Panc1 (cell line): ENCODE measurements at regions not wholly inside any gene's neighbourhood (a gene's known extent, or its start where the extent isn't known, plus 50 kb on each side); places are given as distances from the start of the nearest gene placed in this dataset.

Experiments used
- ATAC-seq: fragments of 200-7000 bp; cut with Tn5 transposase; 2 replicates; pipeline ENCODE4 v1.9.1; 2020; ENCODE audit warnings: mild to moderate bottlenecking, moderate library complexity
- BruUV-seq: library from RNA; stranded (reverse); fragments of 400-500 nt; replicated peaks from 2 replicates; lab custom pipeline; 2021; lab: Mats Ljungman, UMichigan
- CTCF ChIA-PET: fragments of 300-600 bp; sonication (Branson Sonifier 250); formaldehyde crosslinking; loops from one replicate; lab custom pipeline; 2022; ENCODE audit warnings: antibody characterized with exemption; lab: Charles Lee
- POLR2A ChIA-PET: fragments of 300-600 bp; sonication (Branson Sonifier 250); formaldehyde crosslinking; loops from one replicate; lab custom pipeline; 2022; ENCODE audit warnings: antibody characterized with exemption; lab: Charles Lee
- DNase-seq: peaks from one replicate; pipeline ENCODE4 v3.0.0-alpha.2; 2010; ENCODE audit warnings: low read depth, low spot score
- H3K27ac ChIP-seq: 2 replicates; pipeline ENCODE4 v1.5.1; 2011; ENCODE audit warnings: mild to moderate bottlenecking, low read length, inconsistent platforms
- H3K27me3 ChIP-seq: fragments of 200-500 bp; sonication (Bioruptor generic); 2 replicates; pipeline ENCODE4 v1.6.0; 2014; ENCODE audit warnings: low read length, inconsistent platforms; ENCODE audit not compliant: control insufficient read depth, insufficient read depth
- H3K36me3 ChIP-seq: fragments of 200-500 bp; sonication (Bioruptor generic); 2 replicates; pipeline ENCODE4 v1.5.1; 2014; ENCODE audit warnings: inconsistent platforms, mild to moderate bottlenecking, low read length, moderate library complexity; ENCODE audit not compliant: control insufficient read depth, insufficient read depth
- H3K4me1 ChIP-seq: 2 replicates; pipeline ENCODE4 v1.5.1; 2011; ENCODE audit warnings: inconsistent platforms, mild to moderate bottlenecking, low read length, moderate library complexity; ENCODE audit not compliant: control insufficient read depth, insufficient read depth
- H3K4me3 ChIP-seq, 2 experiments: 2 replicates each; pipeline ENCODE4 v1.5.1; 2011 to 2012; ENCODE audit warnings: low read depth in 2 of 2, low read length in 2 of 2, mild to moderate bottlenecking in 2 of 2, inconsistent platforms in 1 of 2, moderate library complexity in 1 of 2
- H3K9me3 ChIP-seq: fragments of 200-500 bp; sonication (Bioruptor generic); 2 replicates; pipeline ENCODE4 v1.5.1; 2014; ENCODE audit warnings: low read depth, mild to moderate bottlenecking, inconsistent platforms, low read length, moderate library complexity; ENCODE audit not compliant: control insufficient read depth, insufficient read depth
- CTCF ChIP-seq: fragments of 450-650 bp; IDR thresholded peaks from 2 replicates; pipeline ENCODE4 v1.5.1; 2017; ENCODE audit warnings: mild to moderate bottlenecking
- POLR2AphosphoS5 ChIP-seq: IDR thresholded peaks from 2 replicates; pipeline ENCODE4 v1.6.1; 2012; ENCODE audit warnings: mild to moderate bottlenecking, low read depth, low read length, moderate library complexity
- SIN3A ChIP-seq: IDR thresholded peaks from 2 replicates; pipeline ENCODE4 v1.6.1; 2012; ENCODE audit warnings: low read depth, mild to moderate bottlenecking, low read length, moderate library complexity, borderline replicate concordance; ENCODE audit not compliant: insufficient read depth
- TCF7L2 ChIP-seq: IDR thresholded peaks from 2 replicates; pipeline ENCODE4 v1.6.1; 2011; ENCODE audit warnings: mild to moderate bottlenecking, low read depth, low read length, inconsistent platforms
- in situ Hi-C: cut with HindIII; loops from 2 replicates; pipeline ENCODE4 v1.10.0; 2016; ENCODE audit warnings: low sequenced_read_pairs, low pct_unique_long_range_greater_than_20kb
- intact Hi-C: fragments of 100-400 bp; cut with micrococcal nuclease; formaldehyde crosslinking; loops from one replicate; pipeline ENCODE4 v1.10.0; 2022; ENCODE audit not compliant: unreplicated experiment
- TF ChIP-seq, protein P1 (sequence below), 2 experiments: IDR thresholded peaks; 2 replicates each; pipeline ENCODE4 v1.6.1; 2011 to 2012; ENCODE audit warnings: low read depth in 2 of 2, control low read depth in 1 of 2, low read length in 1 of 2, mild to moderate bottlenecking in 1 of 2, moderate library complexity in 1 of 2; ENCODE audit not compliant: insufficient read depth in 1 of 2

DNA sequence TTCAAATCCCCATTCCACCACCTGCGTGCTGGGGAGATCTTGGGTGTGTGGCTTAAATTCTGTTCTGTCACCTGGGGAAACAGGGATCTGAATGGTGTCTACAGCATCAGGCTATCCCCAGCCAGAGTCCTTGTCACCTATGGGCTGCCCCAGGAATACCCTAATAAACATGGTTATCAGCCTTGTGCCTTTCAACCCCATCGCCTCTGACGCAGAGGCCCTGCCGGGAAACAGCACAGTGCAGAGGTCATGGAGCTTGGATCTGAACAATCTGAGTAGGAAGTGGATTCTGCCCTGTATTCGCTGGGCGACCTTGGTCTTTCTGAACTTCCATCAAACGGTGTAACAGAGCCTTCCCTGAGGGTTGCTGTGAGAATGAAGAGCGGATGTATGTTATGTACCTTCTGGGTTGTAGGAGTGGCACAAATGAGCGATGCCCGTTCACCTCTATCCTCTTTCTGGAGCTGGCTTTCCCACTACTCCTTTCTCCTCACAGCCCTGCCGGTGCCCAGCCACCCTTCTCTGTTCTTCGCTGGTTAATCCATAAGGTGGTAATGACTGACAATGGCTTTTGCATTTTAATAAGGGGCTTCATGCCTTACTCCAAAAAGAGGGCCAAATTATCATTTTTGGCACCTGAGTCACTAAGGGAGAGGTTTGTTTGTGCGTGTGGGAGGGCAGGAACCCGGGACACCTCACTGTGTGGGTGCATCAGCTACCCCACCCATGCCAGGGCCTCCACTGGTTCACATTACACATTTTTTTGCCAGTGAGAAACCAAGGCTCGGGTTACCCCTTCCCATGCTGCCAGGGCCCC is 256.5 kb downstream of the MYCN start:
- ATAC-seq: no peak
- intact Hi-C loops: no loop called here
- Histone ChIP-seq H3K9me3 (no peaks in the 10 kb centered on the region), H3K4me1 (no peaks in the 10 kb centered on the region), H3K27ac (no peak overlapping the region), H3K27me3 (no peaks in the 10 kb centered on the region), H3K4me3 (no peak overlapping the region), H3K36me3 (no peaks in the 10 kb centered on the region)
- DNase-seq: no peak
- ChIA-PET CTCF (no interaction called here), POLR2A (no interaction called here)
- TF ChIP-seq SIN3A (no peak), POLR2AphosphoS5 (no peak), TCF7L2 (no peak), CTCF (no peak)
- TF ChIP-seq, protein P1, sequence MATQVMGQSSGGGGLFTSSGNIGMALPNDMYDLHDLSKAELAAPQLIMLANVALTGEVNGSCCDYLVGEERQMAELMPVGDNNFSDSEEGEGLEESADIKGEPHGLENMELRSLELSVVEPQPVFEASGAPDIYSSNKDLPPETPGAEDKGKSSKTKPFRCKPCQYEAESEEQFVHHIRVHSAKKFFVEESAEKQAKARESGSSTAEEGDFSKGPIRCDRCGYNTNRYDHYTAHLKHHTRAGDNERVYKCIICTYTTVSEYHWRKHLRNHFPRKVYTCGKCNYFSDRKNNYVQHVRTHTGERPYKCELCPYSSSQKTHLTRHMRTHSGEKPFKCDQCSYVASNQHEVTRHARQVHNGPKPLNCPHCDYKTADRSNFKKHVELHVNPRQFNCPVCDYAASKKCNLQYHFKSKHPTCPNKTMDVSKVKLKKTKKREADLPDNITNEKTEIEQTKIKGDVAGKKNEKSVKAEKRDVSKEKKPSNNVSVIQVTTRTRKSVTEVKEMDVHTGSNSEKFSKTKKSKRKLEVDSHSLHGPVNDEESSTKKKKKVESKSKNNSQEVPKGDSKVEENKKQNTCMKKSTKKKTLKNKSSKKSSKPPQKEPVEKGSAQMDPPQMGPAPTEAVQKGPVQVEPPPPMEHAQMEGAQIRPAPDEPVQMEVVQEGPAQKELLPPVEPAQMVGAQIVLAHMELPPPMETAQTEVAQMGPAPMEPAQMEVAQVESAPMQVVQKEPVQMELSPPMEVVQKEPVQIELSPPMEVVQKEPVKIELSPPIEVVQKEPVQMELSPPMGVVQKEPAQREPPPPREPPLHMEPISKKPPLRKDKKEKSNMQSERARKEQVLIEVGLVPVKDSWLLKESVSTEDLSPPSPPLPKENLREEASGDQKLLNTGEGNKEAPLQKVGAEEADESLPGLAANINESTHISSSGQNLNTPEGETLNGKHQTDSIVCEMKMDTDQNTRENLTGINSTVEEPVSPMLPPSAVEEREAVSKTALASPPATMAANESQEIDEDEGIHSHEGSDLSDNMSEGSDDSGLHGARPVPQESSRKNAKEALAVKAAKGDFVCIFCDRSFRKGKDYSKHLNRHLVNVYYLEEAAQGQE (IDR thresholded peaks at IDR 0.05; ENCODE audit: insufficient read depth in 1 of 2, low read depth in 2 of 2, low read length in 1 of 2): no peak
- in situ Hi-C loops: no loop called here
- BruUV-seq: no TSS peak

DNA sequence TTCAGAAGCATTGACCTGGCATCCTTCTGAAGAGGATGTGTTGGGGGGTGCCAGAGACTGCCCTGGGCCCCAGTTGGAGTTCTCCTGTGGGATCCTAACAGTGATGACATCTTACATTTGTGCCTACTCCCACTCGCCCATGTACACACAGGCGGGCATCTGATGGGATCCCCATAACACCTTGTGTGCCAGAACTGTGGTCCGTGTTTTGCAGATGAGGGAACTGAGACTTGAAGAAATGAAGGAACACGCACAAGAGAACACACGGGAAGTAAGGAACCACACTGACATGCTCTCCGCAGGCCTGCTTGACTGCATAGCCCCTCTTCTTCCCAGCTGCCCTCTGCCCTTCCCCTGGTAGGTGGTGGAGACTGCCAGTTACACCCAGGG is 255.3 kb downstream of the MYCN start:
- intact Hi-C loops: no loop called here
- TF ChIP-seq, protein P1 (IDR thresholded peaks at IDR 0.05; ENCODE audit: insufficient read depth in 1 of 2, low read depth in 2 of 2, low read length in 1 of 2): no peak
- TF ChIP-seq TCF7L2 (no peak), SIN3A (no peak), CTCF (no peak), POLR2AphosphoS5 (no peak)
- in situ Hi-C loops: no loop called here
- DNase-seq (no peak), ATAC-seq (no peak)
- Histone ChIP-seq H3K27me3 (no peaks in the 10 kb centered on the region), H3K27ac (no peak overlapping the region), H3K9me3 (no peaks in the 10 kb centered on the region), H3K4me1 (no peaks in the 10 kb centered on the region), H3K36me3 (no peaks in the 10 kb centered on the region), H3K4me3 (no peak overlapping the region)
- BruUV-seq: no TSS peak
- ChIA-PET POLR2A (no interaction called here), CTCF (no interaction called here)
